ENCODE measurements at regions not wholly inside any gene's neighbourhood (a gene's known extent, or its start where the extent isn't known, plus 50 kb on each side); places are given as distances from the start of the nearest gene placed in this dataset.

DNA sequence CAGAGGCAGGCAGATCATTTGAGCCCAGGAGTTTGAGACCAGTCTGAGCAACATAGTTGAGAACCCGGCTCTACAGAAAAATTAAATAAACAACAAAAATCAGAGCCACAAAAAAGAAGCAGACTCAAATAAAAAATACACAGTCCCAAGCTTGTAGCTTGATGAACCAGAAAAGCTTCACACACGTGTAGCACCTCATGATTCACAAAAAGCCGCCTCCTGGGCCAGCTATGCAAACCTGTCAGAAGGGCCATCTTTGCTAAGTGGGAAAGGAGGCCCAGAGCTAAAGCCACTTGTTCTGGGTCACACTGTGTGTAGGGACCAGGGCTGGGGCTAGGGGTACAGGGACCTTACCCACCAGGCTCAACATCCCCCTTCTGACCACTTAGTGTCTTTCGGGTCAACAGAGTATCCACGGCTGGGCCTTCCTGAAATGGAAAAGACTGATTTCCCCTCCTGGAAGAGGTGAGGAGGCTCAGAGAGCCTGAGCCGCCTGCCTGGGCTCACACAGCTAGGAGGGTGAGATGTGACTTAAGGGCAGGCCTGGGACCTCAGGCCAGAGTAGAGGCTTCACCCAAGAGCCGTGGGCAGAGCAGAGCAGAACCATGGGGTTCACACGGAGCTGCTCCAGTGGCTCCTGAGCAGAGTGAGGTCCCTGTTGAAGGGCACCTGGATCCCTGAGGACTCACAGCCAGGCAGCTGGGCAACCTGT, 269.6 kb downstream of the PARN start:
- no peak for DNase-seq

DNA sequence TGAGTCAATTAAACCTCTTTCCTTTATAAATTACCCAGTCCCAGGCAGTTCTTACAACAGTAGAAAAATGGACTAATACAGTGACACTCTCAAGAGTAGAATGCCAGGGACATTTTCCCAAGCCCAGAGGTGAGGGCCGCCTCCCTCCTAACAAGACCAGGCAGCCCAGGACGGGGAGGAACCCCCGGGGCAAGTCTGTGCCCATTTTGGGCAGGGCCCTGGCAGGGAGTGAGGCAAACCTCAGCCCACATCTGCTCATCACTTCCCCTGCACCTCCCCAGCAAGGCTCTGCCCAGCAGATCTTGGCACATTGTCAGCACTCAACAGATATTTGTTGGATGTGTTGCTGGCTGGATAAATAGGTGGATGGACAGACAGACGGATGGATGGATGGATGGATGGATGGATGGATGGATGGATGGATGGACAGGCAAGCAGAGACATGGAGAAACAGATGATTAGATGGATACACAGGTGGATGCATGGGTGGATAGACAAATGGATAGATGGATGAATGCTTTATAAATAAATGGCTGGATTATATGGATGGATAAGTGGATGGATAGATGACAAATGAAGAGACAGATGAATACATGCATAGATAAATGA, 271.3 kb downstream of the PARN start:
- DNase-seq: no peak

DNA sequence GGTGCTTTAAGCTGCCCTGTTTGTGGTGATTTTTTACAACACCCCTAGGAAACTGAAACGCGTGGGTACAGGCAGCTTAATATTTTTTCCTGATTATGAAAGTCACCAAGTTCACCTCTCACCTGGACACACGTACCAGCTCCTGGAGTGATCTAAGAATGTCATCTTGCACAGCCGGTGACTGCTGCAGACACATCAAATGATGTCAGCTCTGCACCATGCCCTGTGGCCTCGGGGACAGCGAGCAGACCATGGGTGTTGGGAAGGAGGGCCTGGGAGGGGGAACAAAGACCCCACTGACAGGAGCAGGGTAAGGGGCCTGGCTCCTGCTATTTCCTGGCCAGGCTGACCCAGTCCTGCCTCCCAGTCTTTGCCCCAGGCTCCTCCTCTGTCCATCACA, 272.7 kb downstream of the PARN start:
- no peak for DNase-seq

DNA sequence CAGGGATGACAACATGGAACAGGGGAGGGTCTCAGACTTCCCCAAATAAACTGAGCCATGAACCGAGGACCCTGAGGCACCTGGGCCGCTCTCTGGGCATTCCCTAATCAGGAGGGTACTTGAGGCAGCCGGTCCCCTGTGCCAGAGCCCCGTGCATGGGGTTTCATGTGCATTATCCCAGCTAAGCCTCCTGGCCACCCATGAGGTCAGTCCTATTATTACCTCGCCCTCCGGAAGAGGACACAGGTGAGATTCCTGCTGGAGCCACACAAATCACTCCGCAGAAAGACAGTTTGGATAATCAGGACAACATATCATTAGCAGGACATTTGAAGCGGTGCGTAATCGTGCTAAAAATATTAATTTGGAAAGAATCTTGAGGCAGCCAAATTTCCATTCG, 274.0 kb downstream of the PARN start:
- DNase-seq: no peak

DNA sequence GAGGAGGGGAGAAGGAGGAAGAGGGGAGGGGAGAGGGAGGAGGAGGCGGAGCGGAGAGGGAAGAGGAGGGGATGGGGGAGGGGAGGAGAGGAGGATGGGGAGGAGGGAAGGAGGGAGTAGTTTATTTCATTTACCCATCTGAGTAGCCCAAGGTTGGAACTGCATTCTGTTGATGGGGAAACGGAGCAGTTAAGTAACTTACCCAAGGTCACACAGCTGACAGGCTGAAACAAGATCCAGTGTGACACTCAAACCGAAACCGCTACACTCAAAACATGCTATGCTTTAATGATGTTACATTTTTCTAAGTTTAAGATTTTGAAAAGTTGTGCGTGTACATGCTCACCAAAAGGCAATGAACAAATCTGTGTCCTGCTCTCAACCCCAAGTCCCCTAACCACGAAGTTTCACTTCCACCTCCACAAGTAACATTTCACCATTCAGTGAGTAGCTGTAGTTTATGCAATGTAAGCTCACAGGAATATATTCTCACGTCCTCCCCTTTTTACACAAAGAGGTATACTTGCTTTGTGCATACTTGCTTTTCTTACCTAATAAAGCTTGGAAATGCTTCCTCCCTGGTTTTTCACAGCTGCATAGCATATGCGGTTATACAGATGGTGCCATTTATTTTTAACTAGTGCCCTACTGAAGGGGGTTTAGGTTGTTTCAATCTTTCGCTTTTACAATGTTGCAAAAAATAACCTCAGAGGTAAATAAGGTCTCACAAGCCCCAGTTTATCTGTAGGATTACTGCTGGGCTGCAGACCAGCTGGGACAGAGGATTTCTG, 275.3 kb downstream of the PARN start:
- DNase-seq: no peak

DNA sequence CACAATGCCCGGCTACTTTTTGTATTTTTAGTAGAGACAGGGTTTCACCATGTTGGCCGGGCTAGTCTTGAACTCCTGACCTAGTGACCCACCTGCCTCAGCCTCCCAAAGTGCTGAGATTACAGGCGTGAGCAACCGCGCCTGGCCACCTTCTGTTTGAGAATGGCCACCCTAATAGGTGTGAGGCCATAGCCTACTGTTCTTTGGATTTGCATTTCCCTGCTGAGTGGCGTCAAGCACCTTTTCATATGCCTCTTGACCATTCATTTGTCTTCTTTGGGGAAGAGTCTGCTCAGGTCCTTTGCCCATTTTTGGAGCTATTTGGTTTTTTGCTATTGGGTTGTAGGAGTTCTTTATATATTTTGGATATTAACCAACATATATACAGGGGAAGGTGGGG, 276.7 kb downstream of the PARN start:
- no peak for DNase-seq

DNA sequence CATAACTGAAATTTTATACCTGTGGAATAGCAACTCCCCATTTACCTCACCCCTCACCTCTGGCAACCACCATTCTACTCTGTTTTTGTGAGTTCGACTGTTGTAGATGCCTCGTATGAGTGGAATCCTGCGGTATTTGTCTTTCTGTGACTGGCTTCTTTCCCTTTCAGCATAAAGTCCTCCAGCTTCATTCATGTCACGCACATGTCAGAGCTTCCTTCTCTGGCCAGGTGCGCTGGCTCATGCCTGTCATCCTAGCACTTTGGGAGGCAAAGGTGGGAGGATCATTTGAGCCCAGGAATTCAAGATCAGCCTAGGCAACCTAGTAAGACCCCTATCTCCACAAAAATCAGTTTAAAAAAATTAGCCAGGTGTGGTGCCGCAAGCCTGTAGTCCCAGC, 278.4 kb downstream of the PARN start:
- no peak for DNase-seq

DNA sequence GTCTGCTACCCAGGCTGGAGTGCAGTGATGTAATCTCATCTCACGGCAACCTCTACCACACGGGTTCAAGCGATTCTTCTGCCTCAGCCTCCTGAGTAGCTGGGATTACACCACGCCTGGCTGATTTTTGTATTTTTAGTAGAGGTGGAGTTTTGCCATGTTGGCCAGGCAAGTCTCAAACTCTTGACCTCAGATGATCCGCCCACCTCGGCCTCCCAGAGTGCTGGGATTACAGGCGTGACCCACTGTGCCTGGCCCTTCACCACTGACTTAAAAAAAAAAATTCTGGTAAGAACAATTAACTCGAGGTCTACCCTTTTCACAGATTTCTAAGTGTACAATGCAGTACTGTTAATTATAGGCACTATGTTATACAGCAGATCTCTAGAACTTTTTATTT, 279.4 kb downstream of the PARN start:
- no peak for DNase-seq

DNA sequence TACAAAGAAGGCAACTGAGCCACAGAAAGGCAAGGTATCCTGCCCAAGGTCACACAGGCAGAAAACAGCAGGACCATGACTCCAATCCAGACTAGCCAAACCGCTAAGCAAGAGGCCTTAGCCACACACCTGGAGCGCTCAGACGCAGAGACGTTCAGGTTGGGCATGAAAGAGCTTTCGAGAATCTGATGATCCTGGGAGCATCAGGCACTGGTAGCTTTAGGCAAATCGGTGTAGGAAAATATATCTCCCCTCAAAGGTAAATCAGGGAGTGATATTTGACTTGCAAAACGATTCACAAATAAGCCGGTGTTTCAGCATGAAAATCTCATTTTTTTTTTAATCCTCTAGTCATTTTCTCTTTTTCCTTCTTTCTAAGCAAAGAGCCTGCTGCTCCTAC, 279.0 kb downstream of the MRTFB start:
- no peak for DNase-seq

DNA sequence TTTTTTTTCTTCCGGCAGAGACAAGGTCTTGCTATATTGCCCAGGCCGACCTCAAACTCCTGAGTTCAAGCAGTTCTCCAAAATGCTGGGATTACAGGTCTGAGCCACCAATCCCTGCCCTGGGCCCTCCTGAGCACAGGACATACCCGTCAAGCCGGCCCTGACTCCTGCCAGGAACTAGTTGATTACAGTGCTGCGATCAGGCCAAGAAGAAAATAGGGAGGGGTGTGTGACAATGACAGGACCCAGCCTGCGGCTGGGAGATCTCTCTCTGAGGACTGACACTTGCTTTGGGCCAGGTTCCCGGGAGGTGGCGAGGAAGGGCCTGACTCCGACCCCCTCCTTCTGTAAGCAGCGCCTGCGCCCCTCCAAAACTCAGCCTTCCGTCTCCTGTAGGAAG, 276.6 kb downstream of the MRTFB start:
- no peak for DNase-seq

DNA sequence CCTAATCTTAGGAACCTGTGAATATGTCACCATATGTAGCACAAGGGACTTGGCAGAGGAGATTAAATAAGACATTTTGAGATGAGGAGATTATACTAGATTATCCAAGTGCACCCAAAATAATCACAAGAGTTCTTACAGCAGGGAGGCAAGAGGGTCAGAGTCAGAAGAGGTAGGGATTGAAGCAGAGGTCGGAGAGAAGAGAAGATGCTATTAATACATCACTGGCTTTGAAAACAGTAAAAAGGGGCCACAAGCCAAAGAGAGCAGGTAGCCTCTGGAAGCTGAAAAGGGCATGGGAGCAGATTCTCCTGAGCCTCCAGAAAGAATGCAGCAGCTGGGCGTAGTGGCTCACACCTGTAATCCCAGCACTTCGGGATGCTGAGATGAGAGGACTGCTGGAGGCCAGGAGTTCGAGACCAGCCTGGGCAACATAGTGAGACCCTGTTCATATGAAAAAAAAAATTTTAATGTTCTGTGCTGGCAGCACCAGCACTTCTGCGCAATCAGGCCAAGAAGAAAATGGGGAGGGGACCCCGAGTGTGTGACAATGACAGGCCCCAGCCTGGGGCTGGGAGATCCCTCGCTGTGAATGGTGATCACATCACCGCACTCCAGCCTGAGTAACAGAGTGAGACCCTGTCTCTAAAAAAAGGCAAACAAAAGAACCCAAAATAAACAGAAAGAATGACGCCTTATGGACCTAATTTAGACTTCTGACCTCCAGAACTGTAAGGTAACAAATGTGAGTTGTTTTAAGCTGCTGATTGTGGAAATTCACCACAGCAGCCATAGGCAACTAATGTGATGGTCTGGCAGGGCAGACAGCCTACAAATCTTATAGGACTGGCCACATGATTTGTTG, 275.4 kb downstream of the MRTFB start:
- no peak for DNase-seq

DNA sequence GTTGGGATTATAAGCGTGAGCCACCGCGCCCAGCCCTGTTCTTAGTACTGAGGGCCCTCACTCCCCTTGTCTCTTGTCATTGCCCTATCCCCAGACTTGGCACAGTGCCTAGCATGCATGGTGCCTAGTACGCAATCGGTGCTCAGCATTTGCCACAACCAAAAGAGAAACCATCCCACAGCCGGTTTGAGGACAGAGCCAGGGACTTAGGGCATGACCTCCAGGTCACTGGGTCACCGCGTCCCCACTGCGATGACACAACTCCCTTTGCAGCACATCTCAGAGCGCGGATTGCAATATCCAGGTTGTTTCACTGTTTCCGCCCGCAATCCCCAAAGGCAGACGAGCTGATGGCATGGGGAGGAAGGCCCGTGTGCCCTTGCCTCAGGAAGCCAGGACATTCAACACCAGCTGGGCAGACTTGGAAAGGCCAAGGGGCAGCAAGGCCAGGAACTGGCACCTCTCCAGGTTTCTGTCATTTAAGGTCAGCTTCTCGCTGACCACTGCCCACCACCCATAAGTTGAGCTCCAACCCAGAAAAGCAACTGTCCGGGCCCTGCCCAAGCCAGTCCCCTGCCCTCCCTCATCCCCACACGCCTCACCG, 274.5 kb downstream of the MRTFB start:
- no peak for DNase-seq

DNA sequence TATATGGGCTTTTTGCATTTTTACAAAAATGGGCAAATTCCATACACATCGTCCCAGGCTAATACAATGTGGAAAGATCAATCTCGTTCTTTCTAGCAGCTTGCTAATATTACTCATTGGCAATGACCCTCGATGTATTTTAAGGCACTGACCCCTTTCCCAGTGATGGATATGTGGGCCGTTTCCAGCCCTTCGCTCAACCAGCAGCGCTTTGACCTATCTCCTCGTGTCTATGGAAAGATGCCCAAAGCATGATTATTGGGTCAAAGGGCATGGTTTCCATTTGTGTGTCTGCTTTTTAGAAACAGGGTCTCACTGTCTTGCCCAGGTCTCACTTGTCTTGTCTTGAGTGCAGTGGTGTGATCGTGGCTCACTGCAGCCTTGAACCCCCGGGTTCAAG, 273.8 kb downstream of the MRTFB start:
- DNase-seq: no peak

DNA sequence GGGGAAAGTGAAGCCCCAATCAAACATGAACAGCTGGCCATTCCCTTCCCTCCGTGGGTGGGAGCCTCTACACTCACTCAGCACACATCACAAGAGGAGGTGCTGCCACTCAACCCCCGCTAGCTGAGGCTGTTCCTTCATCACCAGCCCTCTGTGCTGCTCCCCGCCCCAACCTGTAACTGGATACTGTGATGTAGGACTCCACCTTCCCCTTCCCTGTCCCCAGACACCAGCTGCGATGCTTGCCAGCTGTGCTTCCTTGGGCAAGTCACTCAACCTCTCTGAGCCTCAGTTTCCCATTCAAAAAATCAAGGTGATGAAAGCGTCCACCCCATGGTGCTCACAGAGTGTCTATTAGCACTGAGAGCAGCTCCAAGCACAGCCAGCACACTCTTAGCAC, 273.2 kb downstream of the MRTFB start:
- DNase-seq: no peak

DNA sequence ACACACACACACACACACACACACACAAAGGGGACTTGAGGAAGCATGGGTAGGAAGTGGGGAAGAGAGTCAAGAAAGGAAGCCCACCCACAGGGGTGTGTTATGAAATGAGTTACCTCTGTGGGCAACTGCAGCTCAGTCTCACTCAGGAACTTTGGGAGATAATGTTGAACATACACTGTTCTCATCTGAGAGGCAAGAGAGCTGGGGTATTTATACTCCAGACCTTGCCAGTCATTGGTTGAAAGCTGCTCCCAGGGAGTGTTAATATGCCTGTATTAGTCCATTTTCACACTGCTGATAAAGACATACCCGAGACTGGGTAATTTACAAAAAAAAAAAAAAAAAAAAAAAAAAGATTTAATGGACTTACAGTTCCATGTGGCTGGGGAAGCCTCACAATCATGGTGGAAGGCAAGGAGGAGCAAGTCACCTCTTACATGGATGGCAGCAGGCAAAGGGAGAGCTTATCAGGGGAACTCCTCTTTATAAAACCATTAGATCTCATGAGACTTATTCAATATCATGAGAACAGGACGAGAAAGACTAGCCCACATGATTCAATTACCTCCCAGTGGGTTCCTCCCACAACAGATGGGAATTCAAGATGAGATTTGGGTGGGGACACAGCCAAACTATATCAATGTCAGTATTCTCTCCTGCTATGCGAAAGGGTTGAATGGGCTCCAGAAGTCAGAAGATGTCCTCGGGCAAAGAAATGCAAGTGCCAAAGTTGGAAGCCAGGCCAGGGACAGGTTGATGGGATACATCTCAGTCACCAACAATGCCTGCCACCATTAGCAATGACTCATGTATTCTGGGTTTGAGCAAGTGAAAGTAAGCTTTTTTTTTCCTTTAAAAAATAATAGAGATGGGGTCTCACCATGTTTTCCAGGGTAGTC, 270.5 kb downstream of the MRTFB start:
- DNase-seq: no peak

DNA sequence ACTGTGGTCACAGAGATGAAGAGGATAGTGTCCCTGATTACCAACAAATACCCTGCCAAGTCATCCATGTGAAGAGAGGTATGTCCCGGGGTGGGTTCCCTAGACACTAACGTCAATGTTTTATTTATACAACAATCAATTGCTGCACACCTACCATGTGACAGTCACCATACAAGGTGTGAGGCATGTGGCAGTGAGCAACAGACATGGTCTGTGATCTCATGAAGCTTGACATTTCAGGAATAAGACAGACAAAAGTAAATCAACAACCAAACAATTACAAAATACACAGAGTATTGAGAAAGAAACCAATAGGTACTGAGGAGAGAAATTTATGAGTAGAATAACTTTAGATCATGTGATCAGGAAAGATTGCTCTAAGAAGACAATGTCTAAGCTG, 268.6 kb downstream of the MRTFB start:
- no peak for DNase-seq

DNA sequence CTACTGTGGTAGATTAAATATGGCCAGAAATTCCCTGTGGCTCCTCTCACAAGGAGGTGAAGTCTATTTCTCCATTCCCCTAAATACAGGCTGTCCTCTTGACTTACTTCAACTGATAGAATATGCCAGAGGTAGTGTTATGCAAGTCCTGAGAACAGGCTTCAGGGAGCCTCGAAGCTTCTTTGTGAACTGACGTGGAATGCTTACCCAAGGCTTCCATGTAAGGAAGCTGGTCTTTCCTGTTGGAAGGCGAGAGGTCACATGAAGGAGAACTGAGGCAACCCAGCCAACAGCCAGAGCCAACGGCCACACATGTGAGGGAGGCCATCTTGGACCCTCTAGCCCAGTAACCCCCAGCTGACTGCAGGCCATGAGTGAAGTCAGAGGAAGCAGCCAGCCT, 267.9 kb downstream of the MRTFB start:
- no peak for DNase-seq

DNA sequence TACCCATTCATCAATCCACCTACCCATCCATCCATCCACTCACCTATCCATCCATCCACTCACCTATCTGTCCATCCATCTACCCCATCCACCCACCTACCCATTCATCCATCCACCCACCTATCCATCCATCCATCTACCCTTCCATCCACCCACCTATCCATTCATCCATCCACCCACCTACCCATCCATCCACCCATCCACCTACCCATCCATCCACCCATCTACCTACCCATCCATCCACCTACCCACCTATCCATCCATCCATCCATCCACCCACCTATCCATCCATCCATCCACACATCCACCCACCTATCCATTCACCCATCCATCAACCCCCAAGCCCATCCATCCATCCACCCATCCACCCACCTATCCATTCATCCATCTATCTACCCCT, 267.1 kb downstream of the MRTFB start:
- no peak for DNase-seq

DNA sequence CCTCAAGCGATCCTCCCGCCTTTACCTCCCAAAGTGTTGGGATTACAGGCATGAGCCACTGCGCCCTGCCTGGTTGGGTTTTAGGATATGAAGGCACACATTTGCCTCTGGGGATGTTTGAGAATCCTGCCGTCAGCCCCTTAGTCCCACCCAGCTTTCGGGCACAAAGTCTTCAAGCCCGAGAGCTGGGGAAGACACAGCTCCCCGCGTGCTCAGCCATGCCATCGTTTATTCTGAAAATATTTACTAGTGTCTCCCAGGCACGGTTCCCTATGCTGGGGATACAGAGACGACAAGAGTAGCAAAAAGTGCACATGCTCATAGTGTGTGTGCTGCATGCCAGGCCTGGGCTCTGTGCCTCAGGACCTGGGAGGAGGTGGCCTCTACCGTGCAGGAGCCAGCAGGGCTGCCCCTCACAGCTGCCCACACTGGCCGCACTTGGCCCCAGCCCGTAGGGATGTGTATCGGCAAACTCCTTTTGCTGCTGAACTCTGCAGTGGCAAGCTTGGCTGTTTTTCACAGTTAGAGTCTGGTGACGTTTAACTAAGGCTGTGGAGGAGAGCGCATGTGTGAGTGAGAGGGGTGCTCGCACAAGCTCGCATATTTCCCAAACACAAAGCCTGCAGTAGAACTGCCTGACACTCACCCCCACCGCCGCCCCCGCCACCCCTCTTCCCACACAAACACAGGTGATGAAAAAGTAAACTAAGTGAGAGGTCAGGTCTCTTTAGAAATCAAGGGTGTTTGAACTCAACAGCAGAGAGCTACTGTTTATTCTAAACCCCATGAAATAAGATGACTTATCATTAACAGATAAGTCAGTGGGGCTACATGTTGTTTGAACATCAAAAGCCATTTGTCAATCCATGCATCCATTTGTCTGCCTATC, 266.4 kb downstream of the MRTFB start:
- DNase-seq: no peak

DNA sequence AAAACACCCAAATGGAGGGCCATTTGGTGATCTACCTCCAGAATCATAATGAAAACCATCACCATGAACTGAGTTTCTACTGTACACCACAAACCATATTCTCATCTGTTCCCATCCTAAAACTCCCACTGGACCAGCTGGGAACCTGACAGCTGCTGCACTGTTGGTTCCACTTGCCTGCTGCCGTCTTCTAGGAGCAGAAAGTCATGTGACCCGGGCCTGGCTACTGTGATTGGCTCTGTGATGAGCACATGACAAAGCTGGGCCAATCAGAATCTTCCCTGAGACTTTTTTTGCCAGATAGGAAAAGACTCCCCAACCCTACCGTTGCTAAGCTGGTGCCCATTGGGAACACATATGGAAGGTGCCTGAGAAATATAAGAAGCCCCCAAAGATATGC, 264.2 kb downstream of the MRTFB start:
- DNase-seq: no peak
